Activated CD8-positive, alpha-beta memory T cell treated with anti-CD3 and anti-CD28 coated beads for 1 hour (primary cell): ENCODE measurements at regions not wholly inside any gene's neighbourhood (a gene's known extent, or its start where the extent isn't known, plus 50 kb on each side); places are given as distances from the start of the nearest gene placed in this dataset.

ENCODE experiments used
- DNase-seq, 2 donors: peaks; one replicate each; pipeline ENCODE4 v3.0.0-alpha.2; 2020; ENCODE audit warnings: low read depth in 1 of 2; ENCODE audit errors: extremely low read depth in 1 of 2

GRCh38 chr5:52392321-52392720, 395.4 kb upstream of the ITGA1 start:
- DNase-seq, result no peak

GRCh38 chr5:52409835-52410234, 377.9 kb upstream of the ITGA1 start:
- no peak for DNase-seq

GRCh38 chr5:52419357-52419756, 368.4 kb upstream of the ITGA1 start:
- no peak for DNase-seq

GRCh38 chr5:52427615-52428014, 360.1 kb upstream of the ITGA1 start:
- DNase-seq, result no peak

- DNase-seq, result no peak
Observed at GRCh38 chr5:52428977-52429489, 358.7 kb upstream of the ITGA1 start.

GRCh38 chr5:52441768-52442167, 345.9 kb upstream of the ITGA1 start:
- DNase-seq, result no peak

GRCh38 chr5:52443187-52443586, 344.5 kb upstream of the ITGA1 start:
- DNase-seq, result no peak

GRCh38 chr5:52448111-52448510, 339.6 kb upstream of the ITGA1 start:
- DNase-seq, result no peak

- no peak for DNase-seq
Observed at GRCh38 chr5:52449516-52449915, 338.2 kb upstream of the ITGA1 start.

GRCh38 chr5:52452098-52452497, 335.6 kb upstream of the ITGA1 start:
- DNase-seq, result no peak

GRCh38 chr5:52453176-52453575, 334.5 kb upstream of the ITGA1 start:
- DNase-seq, result no peak

GRCh38 chr5:52455920-52456319, 331.8 kb upstream of the ITGA1 start:
- DNase-seq, result no peak

GRCh38 chr5:52457810-52458209, 329.9 kb upstream of the ITGA1 start:
- DNase-seq, result no peak

GRCh38 chr5:52466113-52466512, 321.6 kb upstream of the ITGA1 start:
- DNase-seq, result no peak

- no peak for DNase-seq
Observed at GRCh38 chr5:52466749-52467520, 320.8 kb upstream of the ITGA1 start.

- DNase-seq, result no peak
Observed at GRCh38 chr5:52468976-52469375, 318.7 kb upstream of the ITGA1 start.

GRCh38 chr5:52469420-52469819, 318.3 kb upstream of the ITGA1 start:
- no peak for DNase-seq

- no peak for DNase-seq
Observed at GRCh38 chr5:52469835-52470234, 317.9 kb upstream of the ITGA1 start.

GRCh38 chr5:52476346-52476745, 311.4 kb upstream of the ITGA1 start:
- DNase-seq, result no peak

GRCh38 chr5:52481201-52481600, 306.5 kb upstream of the ITGA1 start:
- no peak for DNase-seq

- no peak for DNase-seq
Observed at GRCh38 chr5:52481851-52482250, 305.9 kb upstream of the ITGA1 start.

- no peak for DNase-seq
Observed at GRCh38 chr5:52491071-52491787, 296.5 kb upstream of the ITGA1 start.
